ENCODE measurements at regions not wholly inside any gene's neighbourhood (a gene's known extent, or its start where the extent isn't known, plus 50 kb on each side); places are given as distances from the start of the nearest gene placed in this dataset.

DNA sequence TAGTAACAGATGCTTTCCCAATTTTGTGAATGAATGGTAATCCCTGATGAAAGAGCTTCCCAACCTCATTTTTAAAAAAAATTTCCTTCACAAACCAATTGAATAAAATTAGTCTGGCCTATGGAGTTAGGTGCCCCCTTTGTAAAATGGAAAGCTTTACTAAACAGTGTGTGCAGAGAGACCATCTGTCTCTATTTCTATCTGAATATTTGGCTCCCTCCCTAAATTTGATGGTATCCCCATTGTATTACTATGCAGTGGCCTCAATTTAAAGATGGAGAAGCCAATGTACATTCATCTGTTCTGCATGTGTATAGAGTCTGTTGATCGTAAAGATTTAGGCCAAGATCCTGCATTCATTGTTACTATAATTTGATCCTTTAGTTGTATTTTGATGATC is 397.7 kb upstream of the RGS6 start:
- TF ChIP-seq SIN3A (IDR thresholded peaks at IDR 0.05; ENCODE audit: borderline replicate concordance, insufficient read depth, low read length) = no peak

GRCh38 chr14:71536015-71536740 is 396.1 kb upstream of the RGS6 start:
- no peak for TF ChIP-seq POLR2AphosphoS5 (IDR thresholded peaks at IDR 0.05; ENCODE audit: low read depth, low read length)
- TF ChIP-seq, protein P1, sequence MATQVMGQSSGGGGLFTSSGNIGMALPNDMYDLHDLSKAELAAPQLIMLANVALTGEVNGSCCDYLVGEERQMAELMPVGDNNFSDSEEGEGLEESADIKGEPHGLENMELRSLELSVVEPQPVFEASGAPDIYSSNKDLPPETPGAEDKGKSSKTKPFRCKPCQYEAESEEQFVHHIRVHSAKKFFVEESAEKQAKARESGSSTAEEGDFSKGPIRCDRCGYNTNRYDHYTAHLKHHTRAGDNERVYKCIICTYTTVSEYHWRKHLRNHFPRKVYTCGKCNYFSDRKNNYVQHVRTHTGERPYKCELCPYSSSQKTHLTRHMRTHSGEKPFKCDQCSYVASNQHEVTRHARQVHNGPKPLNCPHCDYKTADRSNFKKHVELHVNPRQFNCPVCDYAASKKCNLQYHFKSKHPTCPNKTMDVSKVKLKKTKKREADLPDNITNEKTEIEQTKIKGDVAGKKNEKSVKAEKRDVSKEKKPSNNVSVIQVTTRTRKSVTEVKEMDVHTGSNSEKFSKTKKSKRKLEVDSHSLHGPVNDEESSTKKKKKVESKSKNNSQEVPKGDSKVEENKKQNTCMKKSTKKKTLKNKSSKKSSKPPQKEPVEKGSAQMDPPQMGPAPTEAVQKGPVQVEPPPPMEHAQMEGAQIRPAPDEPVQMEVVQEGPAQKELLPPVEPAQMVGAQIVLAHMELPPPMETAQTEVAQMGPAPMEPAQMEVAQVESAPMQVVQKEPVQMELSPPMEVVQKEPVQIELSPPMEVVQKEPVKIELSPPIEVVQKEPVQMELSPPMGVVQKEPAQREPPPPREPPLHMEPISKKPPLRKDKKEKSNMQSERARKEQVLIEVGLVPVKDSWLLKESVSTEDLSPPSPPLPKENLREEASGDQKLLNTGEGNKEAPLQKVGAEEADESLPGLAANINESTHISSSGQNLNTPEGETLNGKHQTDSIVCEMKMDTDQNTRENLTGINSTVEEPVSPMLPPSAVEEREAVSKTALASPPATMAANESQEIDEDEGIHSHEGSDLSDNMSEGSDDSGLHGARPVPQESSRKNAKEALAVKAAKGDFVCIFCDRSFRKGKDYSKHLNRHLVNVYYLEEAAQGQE (IDR thresholded peaks at IDR 0.05; ENCODE audit: insufficient read depth in 1 of 2, low read depth in 2 of 2, low read length in 2 of 2) = no peak
- TF ChIP-seq TAF1 (IDR thresholded peaks at IDR 0.05; ENCODE audit: borderline replicate concordance, insufficient read depth, low read length) = no peak
- TF ChIP-seq FOXP2 (optimal IDR thresholded peaks at IDR 0.05; ENCODE audit: borderline replicate concordance, extremely low read depth, extremely low read length, insufficient read depth) = no peak
- TF ChIP-seq SIN3A (IDR thresholded peaks at IDR 0.05; ENCODE audit: borderline replicate concordance, insufficient read depth, low read length) = no peak

GRCh38 chr14:71536927-71537772 is 395.1 kb upstream of the RGS6 start:
- TF ChIP-seq FOXP2 (optimal IDR thresholded peaks at IDR 0.05; ENCODE audit: borderline replicate concordance, extremely low read depth, extremely low read length, insufficient read depth) (no peak), SIN3A (IDR thresholded peaks at IDR 0.05; ENCODE audit: borderline replicate concordance, insufficient read depth, low read length) (no peak), TAF1 (IDR thresholded peaks at IDR 0.05; ENCODE audit: borderline replicate concordance, insufficient read depth, low read length) (no peak), POLR2AphosphoS5 (IDR thresholded peaks at IDR 0.05; ENCODE audit: low read depth, low read length) (no peak)
- TF ChIP-seq, protein P1 (IDR thresholded peaks at IDR 0.05; ENCODE audit: insufficient read depth in 1 of 2, low read depth in 2 of 2, low read length in 2 of 2) = no peak

- no peak for TF ChIP-seq SIN3A (IDR thresholded peaks at IDR 0.05; ENCODE audit: borderline replicate concordance, insufficient read depth, low read length)
- TF ChIP-seq, protein P1 (IDR thresholded peaks at IDR 0.05; ENCODE audit: insufficient read depth in 1 of 2, low read depth in 2 of 2, low read length in 2 of 2) = no peak
- no peak for TF ChIP-seq FOXP2 (optimal IDR thresholded peaks at IDR 0.05; ENCODE audit: borderline replicate concordance, extremely low read depth, extremely low read length, insufficient read depth)
- TF ChIP-seq TAF1 (IDR thresholded peaks at IDR 0.05; ENCODE audit: borderline replicate concordance, insufficient read depth, low read length) = no peak
- TF ChIP-seq POLR2AphosphoS5 (IDR thresholded peaks at IDR 0.05; ENCODE audit: low read depth, low read length) = no peak
Measured at GRCh38 chr14:71538288-71538687, 393.9 kb upstream of the RGS6 start.

- no peak for TF ChIP-seq POLR2AphosphoS5 (IDR thresholded peaks at IDR 0.05; ENCODE audit: low read depth, low read length)
- no peak for TF ChIP-seq FOXP2 (optimal IDR thresholded peaks at IDR 0.05; ENCODE audit: borderline replicate concordance, extremely low read depth, extremely low read length, insufficient read depth)
- no peak for TF ChIP-seq TAF1 (IDR thresholded peaks at IDR 0.05; ENCODE audit: borderline replicate concordance, insufficient read depth, low read length)
- TF ChIP-seq SIN3A (IDR thresholded peaks at IDR 0.05; ENCODE audit: borderline replicate concordance, insufficient read depth, low read length) = no peak
- TF ChIP-seq, protein P1 (IDR thresholded peaks at IDR 0.05; ENCODE audit: insufficient read depth in 1 of 2, low read depth in 2 of 2, low read length in 2 of 2) = no peak
Measured at GRCh38 chr14:71538938-71539649, 393.1 kb upstream of the RGS6 start.
